ENCODE measurements at regions not wholly inside any gene's neighbourhood (a gene's known extent, or its start where the extent isn't known, plus 50 kb on each side); places are given as distances from the start of the nearest gene placed in this dataset.

GRCh38 chr3:10697918-10698317 lies 118.1 kb upstream of the SLC6A11 start:
- TF ChIP-seq POLR2AphosphoS5 (IDR thresholded peaks at IDR 0.05; ENCODE audit: low read depth, low read length) (no peak), POLR2A (IDR thresholded peaks at IDR 0.05; ENCODE audit: low read depth, low read length) (no peak), TAF1 (IDR thresholded peaks at IDR 0.05; ENCODE audit: borderline replicate concordance, low read depth, low read length) (no peak)

Data from GM12892 (cell line).